ENCODE measurements at regions not wholly inside any gene's neighbourhood (a gene's known extent, or its start where the extent isn't known, plus 50 kb on each side); places are given as distances from the start of the nearest gene placed in this dataset.

- ATAC-seq (ENCODE audit: low FRiP score in 2 of 2): no peak
These were observed 351.2 kb downstream of the MATN1 start for GRCh38 chr1:30371888-30372791.

GRCh38 chr1:30371179-30371788, 352.1 kb downstream of the MATN1 start:
- Histone ChIP-seq H3K27ac (no peak overlapping the region), H3K36me3 (no peaks in the 10 kb centered on the region), H3K9me3 (no peaks in the 10 kb centered on the region), H3K4me1 (no peaks in the 10 kb centered on the region), H3K4me3 (no peak overlapping the region), H3K27me3 (no peaks in the 10 kb centered on the region)
- ATAC-seq (ENCODE audit: low FRiP score in 2 of 2): no peak
- TF ChIP-seq CTCF (IDR thresholded peaks at IDR 0.05): no peak
- TF ChIP-seq POLR2A (IDR thresholded peaks at IDR 0.05): no peak
- WGBS, 2 donors: 82 to 83% methylated on average over 9 of the region's 9 CpGs
- DNase-seq: no peak

More at GRCh38 chr1:30371888-30372791, 351.2 kb downstream of the MATN1 start:
- no peaks in the 10 kb centered on the region for H3K27me3 ChIP-seq
- H3K27ac ChIP-seq: no peak overlapping the region
- H3K4me1 ChIP-seq: no peaks in the 10 kb centered on the region
- WGBS, 2 donors: 50 to 52% methylated on average over 7 of the region's 7 CpGs
- H3K4me3 ChIP-seq: no peak overlapping the region
- TF ChIP-seq POLR2AphosphoS5 (IDR thresholded peaks at IDR 0.05): no peak
- no peak for TF ChIP-seq CTCF (IDR thresholded peaks at IDR 0.05)
- no peak for TF ChIP-seq POLR2A (IDR thresholded peaks at IDR 0.05)
- TF ChIP-seq EP300 (IDR thresholded peaks at IDR 0.05): no peak
- no peaks in the 10 kb centered on the region for H3K36me3 ChIP-seq
- DNase-seq: no peak
- no peaks in the 10 kb centered on the region for H3K9me3 ChIP-seq

GRCh38 chr1:30368651-30369240, 354.6 kb downstream of the MATN1 start:
- ATAC-seq (ENCODE audit: low FRiP score in 2 of 2) (no peak), DNase-seq (no peak)
- H3K9me3 ChIP-seq: no peaks in the 10 kb centered on the region
- no peak for TF ChIP-seq POLR2AphosphoS5 (IDR thresholded peaks at IDR 0.05)
- H3K4me3 ChIP-seq: no peak overlapping the region
- H3K27me3 ChIP-seq: no peaks in the 10 kb centered on the region
- 76 to 78% methylated on average over 6 of the region's 6 CpGs for WGBS, 2 donors
- no peaks in the 10 kb centered on the region for H3K4me1 ChIP-seq
- H3K27ac ChIP-seq: no peak overlapping the region
- H3K36me3 ChIP-seq: no peaks in the 10 kb centered on the region

- Histone ChIP-seq H3K27me3 (no peaks in the 10 kb centered on the region), H3K27ac (no peak overlapping the region), H3K4me1 (no peaks in the 10 kb centered on the region), H3K36me3 (no peaks in the 10 kb centered on the region), H3K4me3 (no peak overlapping the region), H3K9me3 (no peaks in the 10 kb centered on the region)
- TF ChIP-seq POLR2AphosphoS5 (IDR thresholded peaks at IDR 0.05) (no peak), EP300 (IDR thresholded peaks at IDR 0.05) (no peak), CTCF (IDR thresholded peaks at IDR 0.05) (no peak), POLR2A (IDR thresholded peaks at IDR 0.05) (no peak)
- ATAC-seq (ENCODE audit: low FRiP score in 2 of 2) (no peak), DNase-seq (no peak)
- whole genome bisulfite sequencing, 2 donors: 61 to 69% methylated on average over 5 of the region's 5 CpGs
These were observed 356.5 kb downstream of the MATN1 start for GRCh38 chr1:30366911-30367310.

GRCh38 chr1:30366199-30366598, 357.2 kb downstream of the MATN1 start:
- Histone ChIP-seq H3K27ac (no peak overlapping the region), H3K27me3 (no peaks in the 10 kb centered on the region), H3K4me1 (no peaks in the 10 kb centered on the region), H3K9me3 (no peaks in the 10 kb centered on the region), H3K4me3 (no peak overlapping the region), H3K36me3 (no peaks in the 10 kb centered on the region)
- 87 to 93% methylated on average over 4 of the region's 4 CpGs for WGBS, 2 donors
- DNase-seq (no peak), ATAC-seq (ENCODE audit: low FRiP score in 2 of 2) (no peak)
- TF ChIP-seq CTCF (IDR thresholded peaks at IDR 0.05) (no peak), POLR2AphosphoS5 (IDR thresholded peaks at IDR 0.05) (no peak), EP300 (IDR thresholded peaks at IDR 0.05) (no peak), POLR2A (IDR thresholded peaks at IDR 0.05) (no peak)

All from upper lobe of left lung (tissue), 6 donors.